RCC 7860 (cell line): ENCODE measurements at regions not wholly inside any gene's neighbourhood (a gene's known extent, or its start where the extent isn't known, plus 50 kb on each side); places are given as distances from the start of the nearest gene placed in this dataset.

Experiments used
- DNase-seq: peaks from one replicate; pipeline ENCODE4 v3.0.0-alpha.2; 2015; ENCODE audit warnings: low spot score
- FAIRE-seq: peaks from 2 replicates; lab custom pipeline; 2012; peaks lifted over from hg19 to GRCh38; lab: Jason Lieb, UNC

DNA sequence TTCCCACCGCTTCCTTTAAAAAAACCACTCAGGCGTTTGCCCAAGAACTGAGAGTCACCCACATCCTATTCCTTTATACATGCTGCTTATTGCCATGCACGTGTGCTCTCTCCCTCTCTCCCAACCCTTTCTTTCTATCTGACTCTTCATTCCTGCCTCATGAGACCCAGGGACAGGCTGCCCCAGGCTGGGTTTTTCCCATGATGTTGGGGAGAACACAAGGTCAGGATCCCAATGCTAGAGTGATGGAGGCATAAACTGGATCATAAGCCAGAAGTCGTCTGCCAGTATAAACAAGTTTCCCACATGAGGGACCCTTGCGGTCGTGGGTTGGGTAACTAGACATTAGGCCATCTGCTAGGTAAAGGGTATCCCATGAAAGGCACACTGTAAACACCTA, 64.9 kb downstream of the CD2 start:
- DNase-seq = no peak
- no peak for FAIRE-seq

DNA sequence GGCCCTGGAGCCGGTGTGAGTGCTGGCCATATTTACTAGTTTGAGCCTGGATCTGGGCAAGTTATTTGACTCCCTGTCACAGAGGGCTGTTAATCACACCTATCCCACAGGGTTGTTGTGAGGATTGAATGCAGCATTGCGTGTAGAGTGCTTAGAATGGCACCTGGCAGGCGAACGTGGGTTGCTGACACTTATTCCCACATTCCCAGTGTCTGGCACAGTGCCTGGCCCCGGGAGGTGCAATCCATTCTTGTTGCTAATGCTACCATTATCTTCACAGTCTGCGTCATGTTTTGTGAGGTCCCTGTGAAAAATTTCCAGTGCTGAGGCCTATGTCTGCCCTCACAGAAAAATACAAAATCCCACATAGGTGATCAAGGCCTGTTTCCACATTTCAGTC, 66.1 kb downstream of the CD2 start:
- DNase-seq (peak; percentile 94), FAIRE-seq (peak; percentile 95)

DNA sequence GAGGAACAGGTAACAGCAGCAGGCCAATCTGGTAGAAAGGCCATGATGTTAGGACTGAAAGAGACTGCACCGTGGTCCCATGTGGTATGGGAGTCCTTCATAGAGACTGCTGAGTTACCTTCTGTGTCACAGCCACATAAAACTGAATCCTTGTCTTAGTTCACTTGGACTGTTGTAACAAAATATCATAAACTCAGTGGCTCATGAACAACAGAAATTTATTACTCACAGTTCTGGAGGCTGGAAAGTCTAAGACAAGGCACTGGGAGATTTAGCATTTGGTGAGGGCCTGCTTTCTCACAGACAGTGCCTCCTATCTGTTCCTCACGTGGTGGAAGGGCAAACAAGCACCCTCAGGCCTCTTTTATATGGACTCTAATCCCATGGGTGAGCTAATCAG, 67.5 kb downstream of the CD2 start:
- FAIRE-seq (no peak), DNase-seq (peak; percentile 22)

DNA sequence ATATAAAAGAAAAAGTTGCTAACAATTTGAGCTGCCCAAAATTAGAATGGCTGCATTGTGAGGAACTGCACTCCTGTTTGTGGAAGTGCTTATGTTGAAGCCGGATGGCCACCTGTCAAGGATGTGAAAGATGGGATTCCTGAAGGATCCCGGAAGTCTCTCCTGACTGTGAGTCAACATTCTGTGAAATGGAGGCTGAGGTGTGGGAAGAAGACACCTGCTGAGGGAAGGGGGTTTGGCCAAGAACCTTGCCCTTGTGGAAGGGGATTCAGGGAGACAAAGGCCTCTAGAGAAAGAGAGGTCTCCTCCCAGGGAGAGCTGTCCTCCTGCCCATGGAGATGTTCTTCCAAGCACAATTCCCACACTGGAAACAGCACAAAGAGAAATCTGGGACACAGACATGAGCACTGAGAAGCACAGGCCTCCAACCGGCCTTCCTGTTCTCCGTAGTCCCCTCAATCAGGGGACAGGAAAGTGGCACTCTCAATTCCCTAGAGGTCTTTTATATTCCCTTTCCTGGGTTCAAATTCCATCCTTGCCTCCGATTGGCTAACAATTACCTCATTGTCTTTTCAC, 70.5 kb downstream of the CD2 start:
- FAIRE-seq (no peak), DNase-seq (no peak)

DNA sequence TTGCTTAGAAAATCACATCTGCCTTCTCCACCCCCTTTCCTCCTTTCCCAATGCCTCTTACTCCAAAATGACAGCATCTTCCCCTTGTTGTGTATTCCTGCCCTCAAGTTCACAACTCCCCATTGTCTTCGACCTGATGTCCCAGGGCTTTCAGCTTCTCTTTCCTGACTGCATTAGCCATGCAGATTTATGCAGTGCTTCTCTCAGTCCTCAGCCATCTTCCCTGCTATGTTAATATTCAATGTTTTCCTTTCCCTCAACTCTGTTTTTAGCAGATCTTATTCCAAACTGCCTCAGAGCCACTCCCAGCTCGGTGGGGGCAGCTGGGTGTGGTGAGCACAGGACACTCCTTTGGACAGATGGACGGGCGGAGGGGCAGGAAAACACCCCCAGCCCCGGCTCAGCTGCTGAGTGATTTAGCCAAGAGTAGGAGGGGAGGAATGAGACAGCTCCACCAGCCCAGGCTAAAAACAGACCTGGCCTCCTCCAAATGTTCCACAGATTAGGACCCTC, 71.0 kb downstream of the CD2 start:
- no peak for DNase-seq

DNA sequence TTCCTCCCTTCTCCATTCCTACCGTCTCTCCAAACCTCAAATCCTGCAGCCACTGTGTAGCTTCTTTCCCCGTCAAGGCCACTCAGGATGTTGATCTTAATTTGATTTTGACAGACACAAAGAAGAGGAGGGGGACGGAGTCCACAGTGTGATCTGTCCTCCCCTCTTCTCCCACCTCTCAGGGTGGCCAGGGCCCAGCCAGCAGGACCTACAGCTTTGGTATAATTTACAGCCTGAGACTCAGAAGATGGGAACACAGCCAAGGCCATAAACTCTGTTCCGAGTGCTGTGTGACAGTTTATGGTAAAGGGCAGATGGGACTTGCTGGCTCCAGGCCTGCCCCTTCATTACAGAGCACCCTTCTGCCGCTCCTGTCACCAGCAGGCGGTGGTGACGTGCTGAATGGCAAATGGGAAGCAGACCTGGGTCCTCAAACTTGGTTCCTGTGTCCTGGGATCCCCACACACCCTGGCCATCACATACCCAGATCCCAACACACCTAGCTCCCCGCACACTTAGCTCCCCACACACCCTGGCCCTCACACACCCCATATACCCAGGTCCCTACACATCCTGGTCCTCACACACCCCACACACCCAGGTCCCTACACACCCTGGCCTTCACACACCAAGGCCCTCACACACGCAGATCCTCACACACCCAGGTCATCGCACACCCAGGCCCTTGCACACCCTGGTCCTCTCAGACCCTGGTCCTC, 71.6 kb downstream of the CD2 start:
- FAIRE-seq (no peak), DNase-seq (no peak)

More for the DNA sequence above, 71.0 kb downstream of the CD2 start:
- no peak for FAIRE-seq

DNA sequence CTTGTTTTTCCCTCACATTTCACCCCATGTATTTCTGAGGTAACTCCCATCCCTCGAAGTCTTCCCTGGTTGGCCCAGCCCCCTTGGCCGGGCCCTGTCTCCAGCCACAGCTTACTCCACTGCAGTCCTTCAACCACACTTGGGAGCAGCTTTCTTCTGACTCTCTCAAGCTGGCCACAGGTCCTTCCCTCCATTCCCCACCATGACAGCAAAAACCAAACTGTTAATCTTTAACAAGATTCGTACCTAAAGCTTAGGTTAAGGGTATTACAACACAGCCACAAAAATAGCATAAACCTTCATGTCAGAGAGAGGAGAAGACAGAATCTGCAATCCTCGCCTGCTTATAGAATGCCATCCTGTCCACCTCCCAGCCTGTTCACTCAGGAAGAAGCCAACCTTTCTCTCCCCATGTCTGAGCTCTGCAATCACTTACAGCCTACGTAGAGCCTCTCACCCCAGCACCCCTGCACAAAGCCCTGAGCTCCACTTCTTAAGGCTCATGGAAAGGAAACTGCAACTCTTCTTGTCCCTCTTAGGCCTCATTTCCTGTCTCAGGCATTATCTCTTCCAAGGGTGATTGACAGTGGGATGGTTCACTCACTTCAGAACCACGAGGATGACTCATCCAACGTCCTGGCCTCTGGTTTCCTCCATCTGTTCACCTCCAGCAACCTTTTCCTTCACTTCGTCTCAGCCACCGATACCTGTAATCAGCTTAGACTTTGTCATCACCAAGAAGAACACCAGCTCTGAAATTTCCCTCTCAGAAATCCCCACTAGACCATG, 72.8 kb downstream of the CD2 start:
- DNase-seq (peak; percentile 91), FAIRE-seq (peak; percentile 93)

DNA sequence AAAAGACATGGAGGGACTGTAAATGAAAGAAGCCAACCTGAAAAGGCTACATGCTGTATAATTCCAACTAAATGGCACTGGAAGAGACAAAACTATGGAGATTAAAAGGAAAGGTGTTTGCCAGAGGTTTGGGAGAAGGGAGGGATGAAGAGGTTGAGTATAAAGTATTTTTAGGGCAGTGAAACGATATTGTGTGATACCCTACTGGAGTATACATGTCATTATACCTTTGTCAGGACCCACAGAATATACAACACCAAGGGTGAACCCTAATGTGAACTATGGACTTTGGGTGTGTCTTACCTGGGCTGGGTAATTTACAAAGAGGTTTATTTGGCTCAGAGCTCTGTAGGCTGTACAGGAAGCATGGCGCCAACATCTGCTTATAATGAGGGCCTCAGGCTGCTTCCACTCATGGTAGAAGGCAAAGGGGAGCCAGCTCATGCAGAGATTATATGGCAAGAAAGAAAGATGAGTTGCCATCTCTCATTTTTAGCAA, 73.4 kb downstream of the CD2 start:
- DNase-seq (no peak), FAIRE-seq (no peak)

DNA sequence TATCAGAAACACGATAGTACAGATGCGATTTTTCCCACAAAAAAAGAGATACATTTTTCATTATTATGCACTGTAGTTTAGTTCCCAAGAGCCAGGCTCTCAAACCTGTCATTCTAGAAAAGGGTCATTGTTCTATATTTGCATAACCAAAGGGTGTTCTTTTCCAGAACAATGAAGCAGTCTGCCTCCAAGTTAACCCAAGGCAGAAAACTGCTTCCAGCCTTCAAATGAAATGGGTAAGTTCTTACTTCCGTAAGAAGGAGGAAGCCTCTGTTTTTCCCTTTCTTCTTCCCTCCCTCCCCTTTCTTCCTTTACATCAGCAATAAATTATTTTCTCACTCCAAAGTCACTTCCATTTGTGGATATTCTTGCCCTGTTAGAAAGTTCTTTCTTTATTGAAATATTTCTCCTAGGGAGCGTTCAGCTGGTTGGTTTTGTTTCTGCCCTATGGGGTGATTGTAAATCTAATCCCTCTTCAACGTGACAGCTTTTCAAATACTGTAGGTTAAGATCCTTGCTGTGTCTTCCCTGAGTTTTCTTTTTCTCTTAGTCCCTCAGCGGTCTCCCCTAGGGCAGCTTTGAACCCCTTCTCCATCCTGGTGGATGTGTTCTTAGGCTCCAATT, 77.3 kb upstream of the PTGFRN start:
- no peak for DNase-seq
- FAIRE-seq = no peak

DNA sequence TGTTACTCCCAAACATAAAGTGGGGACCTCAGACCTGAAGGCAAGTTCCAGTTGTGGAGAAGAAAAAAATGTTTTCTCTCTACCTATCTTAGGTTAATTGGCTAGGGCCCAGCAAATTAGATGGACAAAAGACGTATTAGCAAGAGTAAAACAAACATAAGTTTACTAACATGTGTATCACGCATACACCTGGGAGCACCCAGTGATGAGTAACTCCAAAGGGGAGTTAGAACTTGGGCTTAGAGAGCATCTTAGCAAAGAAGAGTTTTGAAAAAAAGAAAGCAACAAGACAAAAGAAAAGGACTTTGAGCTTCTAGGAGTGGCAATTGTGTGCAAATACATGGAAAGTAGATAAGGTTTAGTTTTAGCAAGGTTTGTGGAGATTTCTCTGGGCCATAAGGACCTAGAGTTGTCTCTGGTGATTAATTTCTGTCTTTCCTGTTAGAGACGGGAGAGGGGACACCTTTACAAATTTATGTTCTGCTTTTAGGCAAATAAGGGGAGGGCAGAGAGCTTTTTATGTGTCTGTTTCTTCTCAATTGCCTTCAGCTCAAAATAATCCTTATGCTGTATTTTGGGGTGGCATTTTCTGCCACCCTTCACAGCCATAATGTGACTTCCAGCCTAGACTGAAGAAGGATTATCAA, 76.7 kb upstream of the PTGFRN start:
- FAIRE-seq (no peak), DNase-seq (no peak)

DNA sequence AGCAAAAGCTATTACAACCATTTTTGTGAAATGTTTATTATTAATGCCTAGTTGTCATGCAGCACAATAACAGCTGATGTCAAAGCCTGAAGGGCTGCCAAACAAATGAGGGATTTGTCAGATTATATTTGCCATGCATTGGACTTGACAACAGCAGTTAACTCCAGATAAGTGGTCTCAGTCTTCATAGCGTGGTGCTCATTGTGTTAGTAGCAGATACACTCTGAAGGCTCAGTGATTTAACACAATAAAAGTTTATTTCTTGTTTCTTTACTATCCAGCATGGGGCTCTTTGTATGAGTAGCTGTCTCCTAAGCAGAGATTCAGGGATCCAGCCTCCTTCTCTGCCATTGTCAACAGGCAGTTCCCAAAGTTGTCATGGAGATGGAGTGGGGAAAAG, 76.0 kb upstream of the PTGFRN start:
- DNase-seq (no peak), FAIRE-seq (no peak)

DNA sequence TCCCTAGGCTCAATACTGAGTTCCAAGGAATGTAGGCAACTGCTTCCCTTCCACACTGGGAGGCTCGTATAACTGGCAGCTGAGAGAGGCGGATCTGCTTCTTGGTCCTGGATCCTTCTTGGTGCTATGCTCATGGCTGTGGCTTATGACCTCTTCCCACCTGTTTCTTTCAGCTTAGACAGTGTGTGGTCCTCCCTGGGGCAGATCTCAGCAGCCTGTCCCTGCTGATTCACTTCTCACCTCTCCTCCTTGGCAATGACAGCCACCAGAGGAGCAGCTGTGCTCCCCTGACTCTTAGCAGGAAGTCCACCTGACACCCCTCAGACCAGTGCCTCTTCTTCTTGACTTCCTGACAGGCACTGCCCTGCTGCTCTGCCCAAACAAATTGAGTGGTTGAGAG, 75.1 kb upstream of the PTGFRN start:
- FAIRE-seq (no peak), DNase-seq (no peak)

DNA sequence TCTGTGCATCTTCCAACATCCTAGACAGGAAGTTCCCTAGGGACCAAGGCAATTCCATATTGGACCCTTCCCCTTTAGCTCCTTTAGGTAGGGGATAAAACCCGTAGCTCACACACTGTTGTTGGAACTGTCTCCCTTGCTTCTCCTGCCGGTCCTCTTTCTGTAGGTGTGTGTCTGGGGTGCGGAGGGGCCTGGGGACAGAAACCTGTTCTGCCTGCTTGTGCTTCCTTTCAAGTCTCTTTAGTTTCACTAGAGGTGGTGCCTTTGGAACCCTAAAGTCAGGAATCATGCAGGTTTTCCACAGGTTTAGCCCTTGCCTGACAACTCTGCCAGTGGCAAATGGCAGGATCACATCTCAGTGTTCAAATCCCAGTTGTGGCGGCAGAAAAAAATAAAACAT, 74.6 kb upstream of the PTGFRN start:
- no peak for FAIRE-seq
- DNase-seq = no peak

DNA sequence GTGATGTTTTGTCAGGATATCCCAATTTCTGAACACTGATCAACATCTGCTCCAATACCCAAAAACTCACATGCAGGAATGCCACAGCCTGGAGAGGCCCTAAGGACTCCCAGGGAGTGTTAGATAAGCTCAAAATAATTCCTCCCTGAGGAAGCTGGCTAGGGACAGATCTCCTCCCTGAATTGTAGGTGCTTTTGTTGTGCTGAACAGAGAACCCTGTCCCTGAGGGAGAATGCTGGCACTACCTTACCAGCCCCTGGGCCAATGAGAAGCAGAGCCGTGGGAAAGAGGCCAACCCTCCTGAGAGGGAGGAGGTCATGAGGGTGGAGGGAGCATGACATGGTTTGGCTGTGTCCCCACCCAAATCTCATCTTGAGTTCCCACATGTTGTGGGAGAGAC, 73.6 kb upstream of the PTGFRN start:
- DNase-seq (no peak), FAIRE-seq (no peak)

DNA sequence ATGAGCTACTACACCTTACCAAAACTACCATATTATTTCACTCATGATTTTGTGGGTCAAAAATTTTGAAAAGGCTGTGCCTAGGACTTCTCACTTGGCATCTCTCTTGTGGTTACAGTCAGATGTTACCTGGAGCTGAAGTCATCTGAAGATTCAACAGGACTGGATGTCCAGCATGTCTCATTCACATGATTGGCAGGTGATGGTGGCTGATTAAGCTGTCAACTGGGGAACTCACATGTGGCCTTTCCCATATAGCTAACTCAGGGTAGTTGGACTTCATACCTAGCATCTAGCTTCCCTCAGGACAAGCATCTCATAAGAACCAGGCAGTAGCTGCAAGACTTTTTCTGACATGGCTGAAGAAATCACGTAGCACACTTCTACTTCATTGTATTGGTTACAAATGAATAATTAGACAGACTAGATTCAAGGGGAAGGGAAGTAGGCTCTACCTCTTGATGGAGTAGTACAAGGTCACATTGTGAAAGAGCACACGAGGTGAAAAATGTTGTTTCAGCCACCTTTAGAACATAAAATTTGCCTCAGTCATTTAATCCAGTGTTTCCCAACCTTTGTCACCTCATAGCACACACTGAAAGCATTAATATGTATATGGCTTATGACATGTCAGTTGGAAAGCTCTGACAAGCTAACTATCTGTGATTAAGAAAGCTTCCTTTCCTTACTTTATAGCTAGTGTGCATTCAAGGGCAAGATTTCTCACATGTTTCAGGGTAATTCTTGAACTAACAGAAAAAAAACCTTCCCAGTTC, 68.0 kb upstream of the PTGFRN start:
- FAIRE-seq = no peak

DNA sequence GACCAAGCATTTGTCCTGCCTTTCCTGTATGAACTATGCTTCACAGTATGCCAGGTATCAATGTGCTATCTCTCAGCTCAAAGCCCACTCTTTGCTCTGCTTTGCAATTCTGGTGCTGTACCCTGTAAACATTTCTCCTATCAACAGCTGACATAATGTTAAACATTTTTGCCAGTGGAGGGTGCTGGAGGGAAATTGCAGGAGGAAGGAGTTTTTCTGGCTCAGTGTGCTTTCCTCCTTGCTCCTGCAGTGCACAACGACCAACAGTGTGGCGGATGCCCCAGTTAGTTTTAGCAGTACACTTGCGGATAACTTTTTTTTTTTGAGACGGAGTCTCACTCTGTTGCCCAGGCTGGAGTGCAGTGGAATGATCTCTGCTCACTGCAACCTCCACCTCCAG, 67.1 kb upstream of the PTGFRN start:
- DNase-seq (no peak), FAIRE-seq (no peak)

More for the DNA sequence above, 68.0 kb upstream of the PTGFRN start:
- no peak for DNase-seq

DNA sequence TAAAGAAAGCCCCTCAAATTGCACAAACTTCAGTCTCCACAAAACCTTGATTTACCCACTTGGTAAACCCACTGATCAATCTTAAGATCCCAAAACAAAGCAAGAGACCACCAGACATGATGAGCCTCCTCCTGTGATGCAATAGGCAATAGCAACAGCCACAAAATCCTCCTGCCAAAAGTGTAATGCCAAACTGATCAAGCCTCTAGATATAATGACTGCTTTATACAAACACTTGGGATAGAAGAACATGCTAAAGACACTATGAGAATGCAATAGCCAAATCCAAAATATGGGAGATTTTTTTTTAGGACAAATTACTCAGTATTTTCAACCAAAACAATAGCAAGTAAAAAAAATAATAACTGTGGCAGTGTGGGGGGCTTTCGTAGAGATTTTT, 64.9 kb upstream of the PTGFRN start:
- DNase-seq = no peak
- FAIRE-seq = no peak

DNA sequence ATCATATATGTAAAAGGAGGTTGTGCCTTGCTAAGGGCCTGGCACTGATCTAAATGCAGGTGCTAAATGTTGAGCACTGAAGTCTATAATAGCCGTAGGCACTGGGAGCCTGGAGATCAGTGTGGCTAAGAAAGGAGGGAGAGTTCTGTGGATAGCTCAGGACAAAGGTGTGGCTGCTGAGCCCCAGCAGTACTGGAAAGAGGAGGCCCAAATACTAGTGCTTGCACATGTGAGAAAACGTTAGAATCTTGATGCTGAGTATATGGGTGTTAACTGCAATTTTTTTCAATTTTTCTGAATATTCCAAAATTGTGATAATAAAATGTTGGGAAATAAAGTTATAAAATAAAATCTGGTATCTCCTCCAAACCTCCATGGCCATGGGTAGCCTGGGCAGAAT, 62.5 kb upstream of the PTGFRN start:
- no peak for FAIRE-seq
- no peak for DNase-seq

DNA sequence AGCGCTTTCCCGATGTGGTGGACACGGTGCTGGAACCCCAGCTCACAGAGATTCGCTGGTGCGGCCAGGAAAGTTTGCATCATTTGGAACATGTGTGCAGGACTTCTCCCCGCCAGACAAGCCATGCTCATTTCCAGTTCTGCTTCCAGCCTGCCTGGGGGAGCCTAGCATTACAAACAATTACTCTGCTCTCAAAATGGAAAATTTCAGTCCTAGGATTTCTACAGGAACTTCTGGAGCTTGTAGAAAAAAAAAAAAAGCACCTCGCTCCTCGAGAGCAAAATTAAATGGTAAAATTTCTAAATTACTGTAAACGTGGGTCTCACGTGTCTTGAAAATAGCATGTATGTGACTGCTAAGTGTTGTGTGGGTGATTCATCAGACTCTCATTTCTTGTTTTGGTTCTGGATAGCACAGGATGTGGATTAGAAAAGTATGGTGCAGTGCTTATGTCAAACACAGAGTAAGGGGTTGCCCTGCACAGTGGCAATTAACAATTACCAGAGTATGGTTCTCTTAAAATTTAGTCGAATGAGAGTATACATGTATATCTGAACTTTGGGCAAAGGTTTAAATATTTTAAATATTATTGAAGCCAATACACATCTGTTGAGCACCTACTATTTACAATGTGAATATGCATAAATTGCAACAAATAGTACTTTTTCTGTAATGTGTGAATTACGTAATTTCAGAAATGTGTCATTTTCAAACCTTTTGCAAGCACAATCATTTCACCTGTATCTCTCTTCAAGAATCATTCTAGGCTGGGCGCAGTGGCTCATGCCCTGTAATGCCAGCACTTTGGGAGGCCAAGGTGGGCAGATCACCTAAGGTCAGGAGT, 61.8 kb upstream of the PTGFRN start:
- FAIRE-seq (no peak), DNase-seq (no peak)
